GM12878 (cell line): ENCODE measurements at regions not wholly inside any gene's neighbourhood (a gene's known extent, or its start where the extent isn't known, plus 50 kb on each side); places are given as distances from the start of the nearest gene placed in this dataset.

Source experiments
- ATAC-seq: fragments of 200-7000 bp; cut with Tn5 transposase; 3 replicates; pipeline ENCODE4 v1.9.1; 2020; ENCODE audit warnings: mild to moderate bottlenecking, moderate library complexity
- BruUV-seq: library from RNA; stranded (reverse); fragments of 400-500 nt; replicated peaks from 2 replicates; lab custom pipeline; 2021; lab: Mats Ljungman, UMichigan
- CTCF ChIA-PET: fragments of 300-600 bp; sonication (Branson Sonifier 250); formaldehyde crosslinking; extraction: SDS; loops from one replicate; lab custom pipeline; 2021; ENCODE audit warnings: inconsistent platforms; lab: Yijun Ruan, JAX
- POLR2A ChIA-PET: fragments of 350-600 bp; formaldehyde crosslinking; extraction: SDS; loops from one replicate; lab custom pipeline; 2021; ENCODE audit warnings: inconsistent platforms; lab: Charles Lee
- RAD21 ChIA-PET: fragments of 300-600 bp; sonication (Branson Sonifier 250); formaldehyde crosslinking; loops from one replicate; lab custom pipeline; 2023; ENCODE audit warnings: antibody characterized with exemption; ENCODE audit not compliant: unreplicated experiment; lab: Charles Lee
- SMC1A ChIA-PET: fragments of 300-600 bp; sonication (Branson Sonifier 250); formaldehyde crosslinking; loops from one replicate; lab custom pipeline; 2023; ENCODE audit not compliant: unreplicated experiment, uncharacterized antibody; lab: Charles Lee
- DNase-seq: peaks from one replicate; pipeline ENCODE4 v3.0.0-alpha.2; 2011; ENCODE audit warnings: low read depth, low spot score
- FAIRE-seq: peaks from 3 replicates; lab custom pipeline; 2011; peaks lifted over from hg19 to GRCh38; lab: Jason Lieb, UNC
- H2AFZ ChIP-seq: 2 replicates; pipeline ENCODE4 v1.6.0; 2011; ENCODE audit warnings: low read depth, low read length, control low read depth; ENCODE audit not compliant: control insufficient read depth
- H3K27ac ChIP-seq: 2 replicates; pipeline ENCODE4 v1.5.1; 2011; ENCODE audit warnings: control low read depth; ENCODE audit not compliant: control insufficient read depth, insufficient read depth
- H3K27me3 ChIP-seq, 2 experiments: replicated peaks in 1 of 2; 2 replicates each; pipeline versions ENCODE4 v1.6.0 to v1.6.1; 2011; ENCODE audit warnings: low read length in 1 of 2; ENCODE audit not compliant: control insufficient read depth in 2 of 2, insufficient read depth in 2 of 2
- H3K36me3 ChIP-seq, 2 experiments: 2 replicates each; pipeline ENCODE4 v1.5.1; 2011; ENCODE audit warnings: low read length in 1 of 2; ENCODE audit not compliant: control insufficient read depth in 2 of 2, insufficient read depth in 2 of 2
- H3K4me1 ChIP-seq: 2 replicates; pipeline ENCODE4 v1.6.1; 2011; ENCODE audit warnings: mild to moderate bottlenecking, low read length, moderate library complexity, mixed read lengths; ENCODE audit not compliant: control insufficient read depth, insufficient read depth
- H3K4me2 ChIP-seq: 2 replicates; pipeline ENCODE4 v1.6.0; 2011; ENCODE audit warnings: control low read depth; ENCODE audit not compliant: control insufficient read depth, insufficient read depth
- H3K4me3 ChIP-seq: fragments of 200-600 bp; sonication (generic); 2 replicates; pipeline ENCODE4 v1.5.1; 2016
- H3K79me2 ChIP-seq: 2 replicates; pipeline ENCODE4 v1.6.0; 2011; ENCODE audit warnings: low read length; ENCODE audit not compliant: control insufficient read depth, insufficient read depth
- H3K9ac ChIP-seq: 2 replicates; pipeline ENCODE4 v1.8.0; 2011; ENCODE audit warnings: low read length, control low read depth, mixed read lengths; ENCODE audit not compliant: control insufficient read depth, insufficient read depth
- H3K9me3 ChIP-seq: replicated peaks from 3 replicates; pipeline ENCODE4 v1.5.1; 2011; ENCODE audit warnings: mild to moderate bottlenecking, low read length; ENCODE audit not compliant: control insufficient read depth, insufficient read depth
- H4K20me1 ChIP-seq: 2 replicates; pipeline ENCODE4 v1.6.0; 2011; ENCODE audit not compliant: control insufficient read depth, insufficient read depth
- BACH1 ChIP-seq: fragments of 450-650 bp; IDR thresholded peaks from 2 replicates; pipeline ENCODE4 v1.6.1; 2017; ENCODE audit warnings: mild to moderate bottlenecking, borderline replicate concordance
- EP300 ChIP-seq, 2 experiments: fragments of 150-350 bp in 1 of 2; IDR thresholded peaks; 2 replicates each; pipeline ENCODE4 v1.6.1; 2011 to 2012; ENCODE audit warnings: low read depth in 2 of 2, low read length in 2 of 2, borderline replicate concordance in 1 of 2, improper control_type of control experiment in 1 of 2, inconsistent platforms in 1 of 2; ENCODE audit not compliant: control insufficient read depth in 1 of 2
- EZH2 ChIP-seq: IDR thresholded peaks from 2 replicates; pipeline ENCODE4 v1.6.1; 2012; ENCODE audit warnings: low read depth, mild to moderate bottlenecking, control low read depth, inconsistent platforms, low read length, borderline replicate concordance; ENCODE audit not compliant: control insufficient read depth
- FOXK2 ChIP-seq: fragments of 450-650 bp; IDR thresholded peaks from 2 replicates; pipeline ENCODE4 v1.6.1; 2017; ENCODE audit warnings: mild to moderate bottlenecking, moderate library complexity
- JUND ChIP-seq: IDR thresholded peaks from 2 replicates; pipeline ENCODE4 v1.6.1; 2012; ENCODE audit warnings: low read depth, mild to moderate bottlenecking, low read length, improper control_type of control experiment, moderate library complexity
- NRF1 ChIP-seq: conservative IDR thresholded peaks from 2 replicates; pipeline ENCODE4 v1.6.1; 2011; ENCODE audit warnings: mild to moderate bottlenecking, low read depth, low read length, improper control_type of control experiment
- RB1 ChIP-seq: fragments of 450-650 bp; formaldehyde crosslinking; IDR thresholded peaks from 2 replicates; pipeline ENCODE4 v1.6.1; 2017; ENCODE audit warnings: mild to moderate bottlenecking, borderline replicate concordance
- SMAD5 ChIP-seq: IDR thresholded peaks from 2 replicates; pipeline ENCODE4 v1.6.1; 2016; ENCODE audit warnings: antibody characterized with exemption, low read depth
- SMC3 ChIP-seq: IDR thresholded peaks from 2 replicates; pipeline ENCODE4 v1.6.1; 2011; ENCODE audit warnings: low read length, improper control_type of control experiment, borderline replicate concordance
- SPI1 ChIP-seq: IDR thresholded peaks from 2 replicates; pipeline ENCODE4 v1.6.1; 2011; ENCODE audit warnings: low read depth, mild to moderate bottlenecking, low read length, moderate library complexity, borderline replicate concordance; ENCODE audit not compliant: insufficient read depth
- SREBF1 ChIP-seq: IDR thresholded peaks from 2 replicates; pipeline ENCODE4 v1.6.1; 2012; ENCODE audit warnings: mild to moderate bottlenecking, low read length
- SUPT20H ChIP-seq: IDR thresholded peaks from 2 replicates; pipeline ENCODE4 v1.6.1; 2011; ENCODE audit warnings: low read depth, mild to moderate bottlenecking, low read length, moderate library complexity, borderline replicate concordance; ENCODE audit not compliant: control insufficient read depth
- SUZ12 ChIP-seq: fragments of 200-600 bp; sonication (generic); IDR thresholded peaks from one replicate; pipeline ENCODE4 v1.6.1; 2018; ENCODE audit warnings: antibody characterized with exemption, mild to moderate bottlenecking; ENCODE audit not compliant: unreplicated experiment
- TBL1XR1 ChIP-seq: IDR thresholded peaks from 2 replicates; pipeline ENCODE4 v1.6.1; 2012; ENCODE audit warnings: low read depth, low read length, improper control_type of control experiment
- WRNIP1 ChIP-seq: IDR thresholded peaks from 2 replicates; pipeline ENCODE4 v1.6.1; 2011; ENCODE audit warnings: low read depth, low read length, improper control_type of control experiment, borderline replicate concordance
- ZNF384 ChIP-seq: IDR thresholded peaks from 2 replicates; pipeline ENCODE4 v1.6.1; 2012; ENCODE audit warnings: low read depth, mild to moderate bottlenecking, low read length, improper control_type of control experiment, borderline replicate concordance
- ZNF622 ChIP-seq: fragments of 450-650 bp; IDR thresholded peaks from 2 replicates; pipeline ENCODE4 v1.6.1; 2017; ENCODE audit warnings: mild to moderate bottlenecking, inconsistent platforms
- ZZZ3 ChIP-seq: IDR thresholded peaks from 2 replicates; pipeline ENCODE4 v1.6.1; 2011; ENCODE audit warnings: low read depth; ENCODE audit not compliant: control insufficient read depth, insufficient read length
- WGBS: methylation state at CpG from one replicate; pipeline ENCODE4 v1.1.6; 2016; ENCODE audit warnings: low lambda C conversion rate; ENCODE audit not compliant: insufficient replicate concordance, insufficient coverage; ENCODE audit errors: missing lambda C conversion rate; 5-methylcytosine and 5-hydroxymethylcytosine counted together
- in situ Hi-C: fragments of 300-500 bp; cut with MboI; formaldehyde crosslinking; loops from 9 replicates; pipeline ENCODE4 v1.14.3; 2018; ENCODE audit warnings: mixed read lengths
- intact Hi-C: fragments of 100-400 bp; cut with micrococcal nuclease; formaldehyde crosslinking; loops from one replicate; pipeline ENCODE4 v1.14.2; 2022; ENCODE audit not compliant: unreplicated experiment
- TF ChIP-seq, protein P1 (sequence below): fragments of 450-650 bp; IDR thresholded peaks from 2 replicates; pipeline ENCODE4 v1.6.1; 2016; ENCODE audit warnings: mild to moderate bottlenecking
- TF ChIP-seq, protein P2 (sequence below): fragments of 150-350 bp; IDR thresholded peaks from 2 replicates; pipeline ENCODE4 v1.6.1; 2014; ENCODE audit warnings: mild to moderate bottlenecking, low read depth, low read length

DNA sequence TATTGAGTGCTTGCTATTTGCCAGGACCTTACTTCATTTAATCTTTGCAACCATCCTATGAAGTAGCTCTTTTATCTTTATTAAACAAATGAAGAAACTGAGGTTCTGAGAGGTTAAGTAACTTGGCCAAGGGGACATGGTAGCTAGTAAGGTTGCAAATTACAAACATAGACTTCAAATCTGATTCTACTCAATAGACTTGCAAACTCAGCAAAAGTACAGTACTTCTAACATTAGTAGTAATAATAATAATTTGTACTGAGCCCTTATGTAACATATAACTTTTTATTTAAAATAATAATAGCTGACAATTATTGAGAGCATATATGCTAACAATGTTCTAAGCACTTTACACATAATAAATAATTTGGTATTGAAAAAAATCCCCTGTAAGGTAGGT lies 255.7 kb upstream of the ATP5MC3 start (continued):
- no peak for TF ChIP-seq EP300 (IDR thresholded peaks at IDR 0.05; ENCODE audit: borderline replicate concordance in 1 of 2, control insufficient read depth in 1 of 2, low read depth in 2 of 2, low read length in 2 of 2)
- TF ChIP-seq SUZ12: no peak
- TF ChIP-seq SPI1: no peak

DNA sequence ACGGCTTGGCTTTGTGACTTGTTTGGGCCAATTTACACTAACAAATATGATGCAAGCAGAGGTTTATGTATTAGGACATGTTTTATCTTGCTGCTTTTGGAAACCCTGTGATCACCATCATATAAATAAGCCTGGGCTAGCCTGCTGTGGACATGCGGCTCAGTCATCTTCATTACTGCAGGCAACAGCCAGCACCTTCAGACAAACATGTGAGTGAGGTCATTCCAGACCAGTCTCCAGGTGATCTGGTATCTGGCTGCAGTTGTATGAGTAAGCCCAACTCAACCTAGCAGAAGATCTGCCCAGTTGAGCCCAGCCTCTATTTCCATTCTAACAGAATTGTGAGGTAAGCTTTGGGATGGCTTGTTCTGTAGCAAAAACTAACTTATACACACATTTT lies 254.6 kb upstream of the ATP5MC3 start:
- no peak overlapping the region for H3K4me3 ChIP-seq
- H3K27ac ChIP-seq: no peak overlapping the region
- ChIA-PET CTCF (no interaction called here), POLR2A (no interaction called here), SMC1A (interaction anchor here (0.6 kb wide), 1 partner anchor 1675 kb away, joined by 3 read pairs; no protein-coding TSS in a partner anchor), RAD21 (no interaction called here)
- no TSS peak for BruUV-seq
- intact Hi-C loops (no loop called here), in situ Hi-C loops (no loop called here)
- no peaks in the 10 kb centered on the region for H3K27me3 ChIP-seq
- no peaks in the 10 kb centered on the region for H3K9me3 ChIP-seq
- no peaks in the 10 kb centered on the region for H3K36me3 ChIP-seq
- FAIRE-seq (no peak), ATAC-seq (no peak), DNase-seq (no peak)
- H3K79me2 ChIP-seq: no peaks in the 10 kb centered on the region
- H4K20me1 ChIP-seq: no peaks in the 10 kb centered on the region
- no peaks in the 10 kb centered on the region for H3K4me1 ChIP-seq
- no peak overlapping the region for H3K9ac ChIP-seq
- no peak overlapping the region for H3K4me2 ChIP-seq
- H2AFZ ChIP-seq: no peak overlapping the region
- WGBS: 84% methylated on average over 2 of the region's 2 CpGs
- no peak for TF ChIP-seq JUND
- no peak for TF ChIP-seq SMC3
- no peak for TF ChIP-seq NRF1
- TF ChIP-seq, protein P1, sequence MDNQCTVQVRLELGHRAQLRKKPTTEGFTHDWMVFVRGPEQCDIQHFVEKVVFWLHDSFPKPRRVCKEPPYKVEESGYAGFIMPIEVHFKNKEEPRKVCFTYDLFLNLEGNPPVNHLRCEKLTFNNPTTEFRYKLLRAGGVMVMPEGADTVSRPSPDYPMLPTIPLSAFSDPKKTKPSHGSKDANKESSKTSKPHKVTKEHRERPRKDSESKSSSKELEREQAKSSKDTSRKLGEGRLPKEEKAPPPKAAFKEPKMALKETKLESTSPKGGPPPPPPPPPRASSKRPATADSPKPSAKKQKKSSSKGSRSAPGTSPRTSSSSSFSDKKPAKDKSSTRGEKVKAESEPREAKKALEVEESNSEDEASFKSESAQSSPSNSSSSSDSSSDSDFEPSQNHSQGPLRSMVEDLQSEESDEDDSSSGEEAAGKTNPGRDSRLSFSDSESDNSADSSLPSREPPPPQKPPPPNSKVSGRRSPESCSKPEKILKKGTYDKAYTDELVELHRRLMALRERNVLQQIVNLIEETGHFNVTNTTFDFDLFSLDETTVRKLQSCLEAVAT: no peak
- TF ChIP-seq ZNF622: no peak
- TF ChIP-seq TBL1XR1: no peak
- TF ChIP-seq SMAD5: no peak
- no peak for TF ChIP-seq RB1
- no peak for TF ChIP-seq EZH2
- no peak for TF ChIP-seq BACH1
- TF ChIP-seq ZZZ3: no peak
- TF ChIP-seq SUPT20H: no peak
- TF ChIP-seq, protein P2, sequence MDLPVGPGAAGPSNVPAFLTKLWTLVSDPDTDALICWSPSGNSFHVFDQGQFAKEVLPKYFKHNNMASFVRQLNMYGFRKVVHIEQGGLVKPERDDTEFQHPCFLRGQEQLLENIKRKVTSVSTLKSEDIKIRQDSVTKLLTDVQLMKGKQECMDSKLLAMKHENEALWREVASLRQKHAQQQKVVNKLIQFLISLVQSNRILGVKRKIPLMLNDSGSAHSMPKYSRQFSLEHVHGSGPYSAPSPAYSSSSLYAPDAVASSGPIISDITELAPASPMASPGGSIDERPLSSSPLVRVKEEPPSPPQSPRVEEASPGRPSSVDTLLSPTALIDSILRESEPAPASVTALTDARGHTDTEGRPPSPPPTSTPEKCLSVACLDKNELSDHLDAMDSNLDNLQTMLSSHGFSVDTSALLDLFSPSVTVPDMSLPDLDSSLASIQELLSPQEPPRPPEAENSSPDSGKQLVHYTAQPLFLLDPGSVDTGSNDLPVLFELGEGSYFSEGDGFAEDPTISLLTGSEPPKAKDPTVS: no peak
- no peak for TF ChIP-seq WRNIP1
- no peak for TF ChIP-seq SREBF1
- TF ChIP-seq FOXK2: no peak
- no peak for TF ChIP-seq ZNF384
